A549 (cell line): ENCODE measurements at regions not wholly inside any gene's neighbourhood (a gene's known extent, or its start where the extent isn't known, plus 50 kb on each side); places are given as distances from the start of the nearest gene placed in this dataset.

ENCODE experiments used
- CBX2 ChIP-seq: fragments of 200-600 bp; sonication (generic); IDR thresholded peaks from 2 replicates; pipeline ENCODE4 v1.6.1; 2016; ENCODE audit warnings: low read depth, mild to moderate bottlenecking, borderline replicate concordance
- CBX8 ChIP-seq: fragments of 200-600 bp; sonication (generic); IDR thresholded peaks from 2 replicates; pipeline ENCODE4 v1.6.1; 2016
- ESRRA ChIP-seq: fragments of 150-350 bp; IDR thresholded peaks from 2 replicates; pipeline ENCODE4 v1.6.1; 2014; ENCODE audit warnings: mild to moderate bottlenecking, low read length, borderline replicate concordance
- HOXA7 ChIP-seq: fragments of 250-450 bp; sonication (Bioruptor Pico); IDR thresholded peaks from 2 replicates; pipeline ENCODE4 v1.5.0; 2020; ENCODE audit warnings: mild to moderate bottlenecking, moderate library complexity
- JUN ChIP-seq, 2 experiments: fragments of >200 bp; sonication (Bioruptor Twin); formaldehyde crosslinking; IDR thresholded peaks; 2 replicates in 1 of 2; 3 replicates in 1 of 2; pipeline ENCODE4 v1.6.1; 2016 to 2017
- JUNB ChIP-seq: fragments of >200 bp; sonication (Bioruptor Twin); formaldehyde crosslinking; IDR thresholded peaks from 2 replicates; pipeline ENCODE4 v1.6.1; 2016
- POLR2A ChIP-seq: IDR thresholded peaks from 2 replicates; pipeline ENCODE4 v1.6.1; 2012; ENCODE audit warnings: mild to moderate bottlenecking, low read length
- RCOR1 ChIP-seq: fragments of 150-350 bp; IDR thresholded peaks from 2 replicates; pipeline ENCODE4 v1.6.1; 2014; ENCODE audit warnings: antibody characterized with exemption, low read length, low read depth
- SMC3 ChIP-seq: fragments of >200 bp; sonication (Bioruptor Twin); formaldehyde crosslinking; IDR thresholded peaks from 3 replicates; pipeline ENCODE4 v1.6.1; 2018; ENCODE audit warnings: inconsistent platforms
- TF ChIP-seq, protein P1 (sequence below): fragments of >200 bp; sonication (Bioruptor Twin); formaldehyde crosslinking; IDR thresholded peaks from 3 replicates; pipeline ENCODE4 v1.5.1; 2016
- TF ChIP-seq, protein P2 (sequence below): fragments of 250-450 bp; sonication (Bioruptor Pico); IDR thresholded peaks from 2 replicates; pipeline ENCODE4 v1.5.0; 2021; ENCODE audit warnings: mild to moderate bottlenecking, moderate library complexity, borderline replicate concordance
- TF ChIP-seq, protein P3 (sequence below): IDR thresholded peaks from 2 replicates; pipeline ENCODE4 v1.6.1; 2012; ENCODE audit warnings: low read depth, borderline replicate concordance

DNA sequence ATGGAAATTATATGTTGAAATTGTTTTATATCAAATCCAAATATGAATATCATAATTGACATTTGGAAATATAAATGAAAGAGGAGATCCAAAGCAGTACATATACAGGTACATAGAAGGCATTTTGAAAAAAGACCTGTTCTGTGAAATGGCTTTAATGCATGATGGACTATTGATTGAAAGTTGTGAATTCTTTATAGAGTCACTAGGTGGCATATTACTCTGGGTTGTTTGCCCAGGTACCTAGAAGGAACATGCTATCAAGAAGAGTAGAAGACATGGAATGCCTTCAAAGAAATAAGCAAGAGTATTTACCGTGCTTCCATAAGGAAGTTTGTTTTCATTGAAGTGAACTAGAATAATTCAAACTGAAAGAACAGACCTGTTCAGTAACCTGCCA is 160.0 kb upstream of the ANK3 start:
- TF ChIP-seq, protein P1, sequence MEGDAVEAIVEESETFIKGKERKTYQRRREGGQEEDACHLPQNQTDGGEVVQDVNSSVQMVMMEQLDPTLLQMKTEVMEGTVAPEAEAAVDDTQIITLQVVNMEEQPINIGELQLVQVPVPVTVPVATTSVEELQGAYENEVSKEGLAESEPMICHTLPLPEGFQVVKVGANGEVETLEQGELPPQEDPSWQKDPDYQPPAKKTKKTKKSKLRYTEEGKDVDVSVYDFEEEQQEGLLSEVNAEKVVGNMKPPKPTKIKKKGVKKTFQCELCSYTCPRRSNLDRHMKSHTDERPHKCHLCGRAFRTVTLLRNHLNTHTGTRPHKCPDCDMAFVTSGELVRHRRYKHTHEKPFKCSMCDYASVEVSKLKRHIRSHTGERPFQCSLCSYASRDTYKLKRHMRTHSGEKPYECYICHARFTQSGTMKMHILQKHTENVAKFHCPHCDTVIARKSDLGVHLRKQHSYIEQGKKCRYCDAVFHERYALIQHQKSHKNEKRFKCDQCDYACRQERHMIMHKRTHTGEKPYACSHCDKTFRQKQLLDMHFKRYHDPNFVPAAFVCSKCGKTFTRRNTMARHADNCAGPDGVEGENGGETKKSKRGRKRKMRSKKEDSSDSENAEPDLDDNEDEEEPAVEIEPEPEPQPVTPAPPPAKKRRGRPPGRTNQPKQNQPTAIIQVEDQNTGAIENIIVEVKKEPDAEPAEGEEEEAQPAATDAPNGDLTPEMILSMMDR: peak; percentile 58
- TF ChIP-seq, protein P2, sequence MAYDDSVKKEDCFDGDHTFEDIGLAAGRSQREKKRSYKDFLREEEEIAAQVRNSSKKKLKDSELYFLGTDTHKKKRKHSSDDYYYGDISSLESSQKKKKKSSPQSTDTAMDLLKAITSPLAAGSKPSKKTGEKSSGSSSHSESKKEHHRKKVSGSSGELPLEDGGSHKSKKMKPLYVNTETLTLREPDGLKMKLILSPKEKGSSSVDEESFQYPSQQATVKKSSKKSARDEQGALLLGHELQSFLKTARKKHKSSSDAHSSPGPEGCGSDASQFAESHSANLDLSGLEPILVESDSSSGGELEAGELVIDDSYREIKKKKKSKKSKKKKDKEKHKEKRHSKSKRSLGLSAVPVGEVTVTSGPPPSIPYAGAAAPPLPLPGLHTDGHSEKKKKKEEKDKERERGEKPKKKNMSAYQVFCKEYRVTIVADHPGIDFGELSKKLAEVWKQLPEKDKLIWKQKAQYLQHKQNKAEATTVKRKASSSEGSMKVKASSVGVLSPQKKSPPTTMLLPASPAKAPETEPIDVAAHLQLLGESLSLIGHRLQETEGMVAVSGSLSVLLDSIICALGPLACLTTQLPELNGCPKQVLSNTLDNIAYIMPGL (CRISPR knock-in tag): no peak
- TF ChIP-seq ESRRA: no peak
- no peak for TF ChIP-seq CBX8
- TF ChIP-seq POLR2A: no peak
- TF ChIP-seq SMC3: peak; percentile 63
- no peak for TF ChIP-seq JUN (IDR thresholded peaks at IDR 0.05)
- no peak for TF ChIP-seq HOXA7
- TF ChIP-seq, protein P3, sequence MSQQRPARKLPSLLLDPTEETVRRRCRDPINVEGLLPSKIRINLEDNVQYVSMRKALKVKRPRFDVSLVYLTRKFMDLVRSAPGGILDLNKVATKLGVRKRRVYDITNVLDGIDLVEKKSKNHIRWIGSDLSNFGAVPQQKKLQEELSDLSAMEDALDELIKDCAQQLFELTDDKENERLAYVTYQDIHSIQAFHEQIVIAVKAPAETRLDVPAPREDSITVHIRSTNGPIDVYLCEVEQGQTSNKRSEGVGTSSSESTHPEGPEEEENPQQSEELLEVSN: no peak
- TF ChIP-seq RCOR1: no peak
- no peak for TF ChIP-seq JUNB
- no peak for TF ChIP-seq CBX2
